PC-3 (cell line): ENCODE measurements at regions not wholly inside any gene's neighbourhood (a gene's known extent, or its start where the extent isn't known, plus 50 kb on each side); places are given as distances from the start of the nearest gene placed in this dataset.

Source experiments
- EZH2 ChIP-seq: fragments of 300-600 bp; sonication (generic); IDR thresholded peaks from one replicate; pipeline ENCODE4 v1.6.1; 2017; ENCODE audit warnings: antibody characterized with exemption, mild to moderate bottlenecking, low read length; ENCODE audit not compliant: unreplicated experiment
- TF ChIP-seq, protein P1 (sequence below): fragments of 300-600 bp; sonication (generic); conservative IDR thresholded peaks from 2 replicates; pipeline ENCODE4 v1.5.1; 2017; ENCODE audit warnings: antibody characterized with exemption, low read depth, mild to moderate bottlenecking, low read length

GRCh38 chr2:64386676-64387075 is 67.3 kb upstream of the LGALSL start:
- TF ChIP-seq, protein P1, sequence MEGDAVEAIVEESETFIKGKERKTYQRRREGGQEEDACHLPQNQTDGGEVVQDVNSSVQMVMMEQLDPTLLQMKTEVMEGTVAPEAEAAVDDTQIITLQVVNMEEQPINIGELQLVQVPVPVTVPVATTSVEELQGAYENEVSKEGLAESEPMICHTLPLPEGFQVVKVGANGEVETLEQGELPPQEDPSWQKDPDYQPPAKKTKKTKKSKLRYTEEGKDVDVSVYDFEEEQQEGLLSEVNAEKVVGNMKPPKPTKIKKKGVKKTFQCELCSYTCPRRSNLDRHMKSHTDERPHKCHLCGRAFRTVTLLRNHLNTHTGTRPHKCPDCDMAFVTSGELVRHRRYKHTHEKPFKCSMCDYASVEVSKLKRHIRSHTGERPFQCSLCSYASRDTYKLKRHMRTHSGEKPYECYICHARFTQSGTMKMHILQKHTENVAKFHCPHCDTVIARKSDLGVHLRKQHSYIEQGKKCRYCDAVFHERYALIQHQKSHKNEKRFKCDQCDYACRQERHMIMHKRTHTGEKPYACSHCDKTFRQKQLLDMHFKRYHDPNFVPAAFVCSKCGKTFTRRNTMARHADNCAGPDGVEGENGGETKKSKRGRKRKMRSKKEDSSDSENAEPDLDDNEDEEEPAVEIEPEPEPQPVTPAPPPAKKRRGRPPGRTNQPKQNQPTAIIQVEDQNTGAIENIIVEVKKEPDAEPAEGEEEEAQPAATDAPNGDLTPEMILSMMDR = no peak
- TF ChIP-seq EZH2 = no peak
